DMS79 treated with DMSO at 0.1 percent for 48 hours (cell line): ENCODE measurements at regions not wholly inside any gene's neighbourhood (a gene's known extent, or its start where the extent isn't known, plus 50 kb on each side); places are given as distances from the start of the nearest gene placed in this dataset.

Experiments used
- DNase-seq: peaks from one replicate; lab custom pipeline; 2025; lab: John Stamatoyannopoulos, UW

DNA sequence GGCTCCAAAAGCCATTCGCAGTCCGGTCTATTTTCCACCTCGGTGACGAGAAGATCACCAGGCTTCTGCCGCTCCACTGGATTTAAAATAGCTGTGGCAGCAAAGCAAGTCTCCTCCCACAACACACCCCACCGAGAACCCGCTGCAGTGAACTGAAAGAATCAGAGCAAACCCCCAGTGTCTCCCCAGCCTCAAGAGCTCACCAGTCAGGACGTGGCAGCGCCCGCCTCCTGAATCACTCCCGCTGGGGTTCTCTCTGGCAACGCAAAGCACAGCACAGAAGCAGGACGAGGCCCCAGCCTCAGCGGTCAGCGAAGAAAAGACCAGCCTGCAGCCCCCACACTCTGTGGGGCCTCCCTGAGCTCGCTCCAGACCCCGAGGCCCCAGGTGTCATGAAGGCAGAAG lies 126.1 kb upstream of the PPP2R2D start:
- DNase-seq = no peak

DNA sequence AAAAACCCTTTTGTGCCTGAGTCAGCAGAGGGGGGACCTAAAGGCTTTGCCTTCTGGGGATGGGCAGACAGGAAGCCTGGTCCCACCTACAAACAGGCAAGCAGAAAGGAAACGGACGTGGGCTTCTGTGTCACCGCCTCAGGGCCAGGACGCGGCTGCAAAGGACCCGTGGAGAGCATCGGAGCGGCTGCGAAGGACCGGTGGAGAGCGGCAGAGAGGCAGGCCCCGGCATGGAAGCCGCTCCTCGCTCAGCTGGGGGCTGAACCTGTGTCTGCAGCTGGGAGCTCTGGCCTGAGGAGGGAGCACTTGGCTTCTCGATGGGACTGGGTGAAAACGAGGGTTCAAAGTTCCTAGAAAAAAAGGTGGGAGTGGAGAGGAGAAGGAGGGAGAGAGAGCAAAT lies 125.4 kb upstream of the PPP2R2D start:
- DNase-seq = no peak

DNA sequence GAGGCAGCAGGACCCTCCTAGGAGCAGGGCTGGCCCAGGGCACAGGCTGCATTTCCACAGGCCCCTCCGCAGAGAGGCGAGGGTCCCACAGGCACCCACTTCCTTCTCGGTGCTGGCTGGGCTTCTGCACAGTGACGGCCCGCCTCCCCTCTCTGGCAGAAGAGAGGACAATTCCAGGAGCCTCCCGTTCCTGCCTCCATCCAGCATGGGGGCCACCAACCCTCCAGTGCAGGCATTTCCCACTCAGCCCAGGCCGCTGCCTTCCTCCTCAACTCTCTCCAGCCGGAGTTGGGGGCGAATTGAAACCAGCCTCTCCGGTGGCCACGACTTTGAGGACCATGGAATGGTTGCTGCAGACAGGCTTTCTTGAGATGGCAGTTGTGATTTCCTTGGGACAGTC lies 125.0 kb upstream of the PPP2R2D start:
- no peak for DNase-seq

- no peak for DNase-seq
Measured at GRCh38 chr10:131776496-131776895, 124.3 kb upstream of the PPP2R2D start.

GRCh38 chr10:131777162-131777561 lies 123.6 kb upstream of the PPP2R2D start:
- DNase-seq = no peak

DNA sequence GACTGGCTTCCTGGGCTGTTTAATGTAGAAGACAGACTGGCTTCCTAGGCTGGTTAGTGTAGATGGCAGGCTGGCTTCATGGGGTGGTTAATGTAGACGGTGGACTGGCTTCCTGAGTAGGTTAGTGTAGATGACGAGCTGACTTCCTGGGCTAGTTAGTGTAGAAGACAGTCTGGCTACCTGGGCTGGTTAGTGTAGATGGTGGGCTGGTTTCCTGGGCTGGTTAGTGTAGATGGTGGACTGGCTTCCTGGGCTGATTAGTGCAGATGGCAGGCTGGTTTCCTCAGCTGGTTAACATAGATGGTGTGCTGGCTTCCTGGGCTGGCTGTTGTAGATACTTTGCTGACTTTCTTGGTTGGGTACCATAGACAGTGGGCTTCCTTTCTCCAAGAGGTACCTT lies 122.9 kb upstream of the PPP2R2D start:
- DNase-seq = no peak

DNA sequence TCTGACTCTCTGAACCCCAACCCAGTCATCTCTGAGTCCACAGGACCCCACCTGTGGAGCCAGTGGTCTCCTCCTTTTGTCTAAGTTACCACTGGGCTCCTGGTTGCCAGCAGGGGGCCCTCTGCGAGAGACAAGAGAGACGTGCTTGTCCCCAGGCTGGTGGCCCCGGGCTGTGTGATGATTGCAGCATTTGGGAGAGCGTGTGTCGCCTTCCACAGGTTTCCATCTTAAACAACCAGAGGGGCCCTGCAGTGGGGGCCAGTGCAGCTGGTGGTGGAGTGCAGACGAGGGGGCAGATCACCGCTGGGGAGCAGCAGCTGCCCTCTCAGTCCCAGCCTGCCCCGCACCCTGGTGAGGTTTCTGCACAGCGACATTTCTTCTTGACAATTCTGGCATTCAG lies 122.4 kb upstream of the PPP2R2D start:
- DNase-seq = no peak

- no peak for DNase-seq
Measured at GRCh38 chr10:131778842-131779241, 122.0 kb upstream of the PPP2R2D start.

- no peak for DNase-seq
Measured at GRCh38 chr10:131779661-131780394, 121.0 kb upstream of the PPP2R2D start.

GRCh38 chr10:131781076-131781475 lies 119.7 kb upstream of the PPP2R2D start:
- no peak for DNase-seq

DNA sequence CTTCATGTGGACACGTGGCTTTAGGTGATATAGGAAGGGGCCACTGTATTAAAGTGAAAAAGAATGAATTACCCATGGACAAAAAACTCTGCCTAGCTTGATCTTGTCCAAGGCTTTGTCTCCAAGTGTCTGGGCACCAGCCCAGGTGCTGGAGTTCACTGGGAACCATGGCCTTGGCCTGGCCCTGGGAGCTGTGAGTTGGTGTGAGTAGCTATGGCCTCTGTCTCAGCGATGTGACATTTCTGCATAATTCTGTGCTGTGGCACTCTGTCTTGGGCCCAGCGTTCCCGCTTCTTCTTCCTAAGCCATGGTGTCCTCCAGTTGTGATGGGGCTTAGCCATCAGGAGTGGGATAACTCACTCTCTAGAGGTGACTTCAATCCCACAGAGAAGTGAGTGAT lies 119.0 kb upstream of the PPP2R2D start:
- no peak for DNase-seq

DNA sequence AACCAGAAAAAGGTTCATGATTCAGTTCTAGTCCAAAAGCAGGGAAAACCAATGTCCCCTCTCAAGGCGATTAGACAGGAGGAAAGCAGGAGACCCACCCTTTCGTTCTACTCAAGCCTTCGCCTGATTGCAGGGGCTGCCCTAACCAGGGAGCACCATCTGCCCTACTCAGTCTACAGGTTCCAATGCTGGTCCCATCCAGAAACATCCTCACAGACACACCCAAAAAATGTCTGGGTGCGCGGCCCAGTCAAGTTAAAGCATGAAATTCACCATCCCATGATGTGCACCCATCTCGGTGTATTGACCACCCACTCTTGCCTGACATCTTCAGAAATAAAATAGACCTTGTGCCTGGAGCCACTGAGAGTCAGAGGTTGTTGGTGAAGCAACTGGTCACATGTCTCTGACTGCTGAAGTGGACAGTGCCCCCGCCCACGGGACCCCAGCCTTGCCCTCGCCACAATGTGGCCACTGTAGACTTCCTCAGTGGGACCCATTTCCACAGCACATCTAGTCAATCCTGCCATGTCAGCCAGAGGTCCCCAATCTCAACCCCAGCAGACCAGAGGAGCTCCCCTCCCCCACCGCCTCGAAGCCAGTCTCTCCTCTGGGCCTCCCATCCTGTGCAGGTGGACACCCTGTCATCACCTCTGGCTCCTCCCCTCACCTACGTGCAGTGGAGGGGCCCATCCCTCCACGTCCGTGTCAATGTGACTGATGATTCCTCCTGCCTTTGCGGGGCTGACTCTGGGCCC lies 116.3 kb upstream of the PPP2R2D start:
- DNase-seq = no peak

DNA sequence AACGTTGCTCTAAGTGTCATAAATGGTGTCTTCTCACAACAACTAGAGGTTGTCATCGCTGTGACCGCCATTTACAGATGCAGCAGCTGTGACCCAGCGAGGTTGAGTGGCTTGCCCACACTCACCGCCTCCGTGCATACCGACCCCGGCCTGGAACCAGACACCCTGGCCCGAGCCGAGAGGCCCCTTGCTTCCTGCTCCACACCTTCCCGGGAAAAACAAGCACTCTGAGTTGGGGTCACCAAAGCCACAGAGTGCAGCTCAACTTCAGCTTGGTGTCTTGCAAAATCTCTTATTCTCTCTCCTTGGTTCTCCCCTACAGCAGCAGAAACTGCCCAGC lies 115.7 kb upstream of the PPP2R2D start:
- no peak for DNase-seq

- no peak for DNase-seq
Measured at GRCh38 chr10:131786756-131787605, 113.8 kb upstream of the PPP2R2D start.

DNA sequence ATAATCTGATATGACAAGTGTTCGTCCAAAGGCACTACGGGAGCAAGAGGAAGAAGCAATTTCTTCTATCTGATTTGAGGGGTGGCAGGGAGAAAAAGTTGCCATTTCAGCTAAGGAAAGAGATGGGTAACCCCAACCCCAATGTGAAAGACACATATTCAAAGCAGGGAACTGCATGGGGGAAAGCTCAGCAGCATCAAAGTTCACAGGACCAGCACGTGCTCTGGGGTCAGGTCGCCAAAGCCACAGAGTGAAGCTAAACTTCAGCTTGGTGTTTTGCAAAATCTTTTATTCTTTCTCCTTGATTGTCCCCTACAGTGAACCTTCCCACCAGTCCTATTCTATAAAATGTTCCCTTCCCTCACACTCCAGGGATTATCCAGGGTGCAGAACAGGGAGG lies 112.8 kb upstream of the PPP2R2D start:
- DNase-seq = no peak

- DNase-seq = no peak
Measured at GRCh38 chr10:131788386-131788785, 112.4 kb upstream of the PPP2R2D start.

DNA sequence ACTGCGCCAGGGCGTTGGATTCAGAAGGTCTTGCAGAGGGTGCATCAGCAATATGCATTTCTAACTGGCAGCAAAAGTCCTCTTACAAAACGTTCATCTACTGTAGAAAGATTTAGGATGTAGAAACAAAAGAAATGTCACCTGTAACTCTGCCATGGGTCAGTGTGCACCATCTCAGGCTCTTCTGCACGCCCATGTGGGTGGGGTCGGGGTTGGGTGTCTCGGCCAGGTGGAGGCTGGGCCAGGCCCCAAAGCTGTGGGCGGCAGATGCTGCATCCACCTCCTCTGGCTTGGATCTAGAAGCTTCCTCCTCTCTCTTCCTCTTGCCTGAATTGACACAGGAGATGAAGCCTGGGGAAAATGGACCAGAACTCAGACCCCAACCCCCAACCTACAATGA lies 111.3 kb upstream of the PPP2R2D start:
- no peak for DNase-seq

- no peak for DNase-seq
Measured at GRCh38 chr10:131790021-131790420, 110.8 kb upstream of the PPP2R2D start.

DNA sequence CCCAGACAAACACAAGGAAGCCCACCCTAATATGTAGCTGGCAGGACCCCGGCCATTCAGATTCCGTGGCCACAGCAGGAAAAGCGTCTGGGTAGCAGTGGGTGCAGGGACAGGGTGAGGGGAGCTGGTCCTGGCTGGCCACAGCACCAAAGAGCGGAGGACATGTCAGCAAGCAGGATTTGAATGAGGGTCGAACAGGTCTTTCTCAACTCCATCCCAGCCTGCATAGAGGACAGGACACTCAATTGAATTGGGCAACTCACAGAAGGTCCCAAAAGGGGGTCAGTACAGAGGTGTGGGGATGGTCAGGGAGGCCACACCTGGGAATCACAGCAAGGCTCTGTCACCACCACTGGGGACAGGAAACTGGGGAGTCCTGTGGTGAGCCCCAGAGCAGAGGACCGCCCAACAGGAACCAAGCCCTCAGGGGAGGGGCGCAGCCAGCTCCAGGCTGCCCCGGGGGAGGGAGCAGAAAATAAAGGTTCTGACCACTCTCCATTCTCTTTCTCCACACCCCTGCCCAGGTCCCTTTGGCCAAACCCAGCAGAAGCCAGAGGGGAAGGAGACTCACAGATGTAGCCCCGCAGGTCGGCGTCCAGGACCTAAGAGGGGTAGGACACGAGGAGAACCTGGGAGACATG lies 108.7 kb upstream of the PPP2R2D start:
- DNase-seq = no peak

- DNase-seq = no peak
Measured at GRCh38 chr10:131792809-131793208, 108.0 kb upstream of the PPP2R2D start.

GRCh38 chr10:131795761-131796160 lies 105.0 kb upstream of the PPP2R2D start:
- no peak for DNase-seq

DNA sequence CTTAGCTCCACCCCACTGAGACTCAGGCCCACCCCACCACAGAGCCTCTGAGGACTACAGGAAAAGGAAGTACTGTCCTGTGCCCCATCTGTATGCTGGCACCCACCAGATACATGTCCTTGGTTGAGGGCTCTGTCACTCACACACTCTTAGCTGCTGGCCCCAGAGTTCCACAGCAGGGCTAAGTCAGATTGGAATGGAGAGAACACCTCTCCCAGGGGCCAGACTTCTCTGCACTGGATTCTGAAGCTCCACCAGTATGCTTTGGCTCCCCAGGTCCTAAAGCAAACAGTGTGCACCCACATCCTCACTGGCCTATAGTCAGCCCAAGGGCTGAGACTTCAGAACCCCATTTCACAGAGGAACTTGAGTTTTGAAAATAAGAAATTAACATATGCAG lies 103.2 kb upstream of the PPP2R2D start:
- DNase-seq = no peak
